Non-pigmented ciliary epithelial cell (primary cell): ENCODE measurements at regions not wholly inside any gene's neighbourhood (a gene's known extent, or its start where the extent isn't known, plus 50 kb on each side); places are given as distances from the start of the nearest gene placed in this dataset.
"Not testable (repeated sequence)": the region's sequence is repeated elsewhere in the genome, so short reads cannot be mapped to it uniquely, and the experiment has no call there.

Source experiments
- DNase-seq: peaks from one replicate; pipeline ENCODE4 v3.0.0-alpha.2; 2010; ENCODE audit warnings: low read depth

- DNase-seq: no peak
These were observed 256.4 kb downstream of the NUAK1 start for GRCh38 chr12:105882404-105882803.

GRCh38 chr12:105887131-105887530 lies 251.6 kb downstream of the NUAK1 start:
- no peak for DNase-seq

- peak; percentile 27 for DNase-seq
These were observed 250.1 kb downstream of the NUAK1 start for GRCh38 chr12:105888696-105889095.

- no peak for DNase-seq
These were observed 246.3 kb downstream of the NUAK1 start for GRCh38 chr12:105892362-105892910.

- DNase-seq: not testable (repeated sequence)
These were observed 243.4 kb downstream of the NUAK1 start for GRCh38 chr12:105895197-105895832.

- DNase-seq: no peak
These were observed 241.4 kb downstream of the NUAK1 start for GRCh38 chr12:105897311-105897725.

- DNase-seq: not testable (repeated sequence)
These were observed 240.5 kb downstream of the NUAK1 start for GRCh38 chr12:105898271-105898670.

- DNase-seq: no peak
These were observed 239.2 kb downstream of the NUAK1 start for GRCh38 chr12:105899589-105899988.

- DNase-seq: no peak
These were observed 232.2 kb downstream of the NUAK1 start for GRCh38 chr12:105906561-105906960.

- DNase-seq: no peak
These were observed 230.8 kb downstream of the NUAK1 start for GRCh38 chr12:105907982-105908381.

- no peak for DNase-seq
These were observed 228.7 kb downstream of the NUAK1 start for GRCh38 chr12:105910030-105910429.

- DNase-seq: no peak
These were observed 226.8 kb downstream of the NUAK1 start for GRCh38 chr12:105911966-105912365.

GRCh38 chr12:105912882-105913678 lies 225.7 kb downstream of the NUAK1 start:
- no peak for DNase-seq

GRCh38 chr12:105915997-105916759 lies 222.6 kb downstream of the NUAK1 start:
- no peak for DNase-seq

- DNase-seq: no peak
These were observed 222.1 kb downstream of the NUAK1 start for GRCh38 chr12:105916760-105917039.

- DNase-seq: no peak
These were observed 218.5 kb downstream of the NUAK1 start for GRCh38 chr12:105920161-105920684.

GRCh38 chr12:105921055-105921454 lies 217.7 kb downstream of the NUAK1 start:
- no peak for DNase-seq

GRCh38 chr12:105921872-105922669 lies 216.7 kb downstream of the NUAK1 start:
- DNase-seq: no peak

- DNase-seq: peak; percentile 62
These were observed 216.1 kb downstream of the NUAK1 start for GRCh38 chr12:105922670-105923102.

GRCh38 chr12:105924526-105925208 lies 214.1 kb downstream of the NUAK1 start:
- DNase-seq: no peak

- DNase-seq: no peak
These were observed 211.2 kb downstream of the NUAK1 start for GRCh38 chr12:105927564-105927963.
